G401.6 (cell line): ENCODE measurements at regions not wholly inside any gene's neighbourhood (a gene's known extent, or its start where the extent isn't known, plus 50 kb on each side); places are given as distances from the start of the nearest gene placed in this dataset.

Experiments
- FAIRE-seq: peaks from 2 replicates; lab custom pipeline; 2012; peaks lifted over from hg19 to GRCh38; lab: Jason Lieb, UNC

DNA sequence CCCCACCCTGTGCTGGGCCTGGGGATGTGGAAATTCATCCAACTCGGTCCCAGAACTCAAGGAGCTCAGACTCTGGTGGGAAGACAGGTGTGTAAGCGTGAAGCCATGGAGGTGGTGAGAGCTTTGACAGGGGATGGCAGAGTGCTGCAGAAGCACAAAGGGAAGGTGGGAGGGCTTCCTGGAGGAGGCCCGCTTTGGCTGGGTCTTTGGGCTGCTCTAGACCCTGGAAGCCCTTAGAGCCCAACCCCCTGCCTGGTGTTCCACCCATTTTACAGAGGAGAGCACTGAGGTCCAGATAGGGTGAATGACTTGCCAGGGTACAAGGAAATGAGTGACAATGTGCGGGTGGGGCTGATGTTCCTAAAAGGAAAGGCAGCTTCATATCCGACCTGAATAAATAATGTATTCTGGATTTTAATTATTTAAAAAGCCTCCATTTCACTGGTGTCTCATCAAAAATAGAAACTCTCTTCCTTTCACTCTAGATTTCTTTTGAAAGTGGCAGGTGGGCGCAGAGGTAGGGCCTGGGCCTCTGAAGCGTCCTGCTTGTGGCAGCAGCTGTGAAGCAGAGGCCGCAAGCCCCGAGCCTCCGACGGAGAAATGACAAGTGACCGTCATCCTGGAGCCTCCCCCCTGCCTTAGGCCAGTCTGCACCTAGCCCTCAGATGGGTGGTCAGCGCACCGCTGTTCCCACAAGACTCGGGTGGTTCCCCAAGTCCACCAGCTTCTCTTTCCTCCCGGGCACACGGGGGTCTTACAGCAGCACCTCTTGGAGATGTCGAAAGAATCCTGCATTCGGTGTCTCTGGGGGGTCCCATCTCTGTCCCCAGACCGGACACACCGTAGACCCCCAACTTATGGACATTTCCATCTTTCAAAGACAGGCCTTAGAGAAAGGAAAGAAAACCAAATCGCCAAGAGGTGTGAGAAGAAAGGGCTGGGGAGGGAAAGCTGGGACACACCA lies 71.0 kb upstream of the TAF1B start:
- no peak for FAIRE-seq

- FAIRE-seq = no peak
Observed at GRCh38 chr2:9772999-9773902, 70.0 kb upstream of the TAF1B start.

DNA sequence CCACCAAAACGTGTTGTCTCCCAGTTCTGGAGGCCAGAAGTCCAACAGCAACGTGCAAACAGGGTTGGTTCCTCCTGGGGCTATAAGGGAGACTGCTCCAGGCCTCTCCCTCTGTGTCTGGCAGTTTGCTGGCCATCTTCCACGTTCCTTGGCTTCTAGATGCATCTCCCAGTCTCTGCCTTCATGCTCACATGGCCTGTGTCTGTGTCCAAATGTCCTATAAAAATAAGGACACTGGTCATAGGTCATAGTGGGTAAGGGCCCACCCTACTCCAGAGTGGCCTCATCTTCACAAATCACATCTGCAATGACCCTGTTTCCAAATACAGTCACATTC lies 69.4 kb upstream of the TAF1B start:
- FAIRE-seq = no peak

GRCh38 chr2:9774266-9774665 lies 69.0 kb upstream of the TAF1B start:
- FAIRE-seq = no peak

DNA sequence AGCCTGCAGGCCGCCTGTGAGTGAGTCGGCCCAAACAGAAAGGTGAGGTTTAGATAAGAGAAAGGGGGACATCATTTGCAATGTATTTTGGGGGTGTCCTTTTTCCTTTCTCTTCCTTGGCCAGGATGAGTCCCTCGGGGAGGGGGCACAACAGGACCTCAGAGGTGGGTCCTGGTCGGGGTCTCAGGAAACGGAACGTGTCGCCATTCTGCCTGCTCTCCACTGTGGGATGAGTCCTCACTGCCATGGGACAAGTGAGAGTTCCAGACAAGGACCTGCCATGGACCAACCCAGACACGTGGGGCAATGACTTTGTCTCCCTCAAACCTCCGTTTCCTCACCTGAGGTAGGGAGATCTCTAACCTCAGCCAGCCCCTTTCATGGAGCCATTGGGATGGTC lies 67.9 kb upstream of the TAF1B start:
- FAIRE-seq = no peak

DNA sequence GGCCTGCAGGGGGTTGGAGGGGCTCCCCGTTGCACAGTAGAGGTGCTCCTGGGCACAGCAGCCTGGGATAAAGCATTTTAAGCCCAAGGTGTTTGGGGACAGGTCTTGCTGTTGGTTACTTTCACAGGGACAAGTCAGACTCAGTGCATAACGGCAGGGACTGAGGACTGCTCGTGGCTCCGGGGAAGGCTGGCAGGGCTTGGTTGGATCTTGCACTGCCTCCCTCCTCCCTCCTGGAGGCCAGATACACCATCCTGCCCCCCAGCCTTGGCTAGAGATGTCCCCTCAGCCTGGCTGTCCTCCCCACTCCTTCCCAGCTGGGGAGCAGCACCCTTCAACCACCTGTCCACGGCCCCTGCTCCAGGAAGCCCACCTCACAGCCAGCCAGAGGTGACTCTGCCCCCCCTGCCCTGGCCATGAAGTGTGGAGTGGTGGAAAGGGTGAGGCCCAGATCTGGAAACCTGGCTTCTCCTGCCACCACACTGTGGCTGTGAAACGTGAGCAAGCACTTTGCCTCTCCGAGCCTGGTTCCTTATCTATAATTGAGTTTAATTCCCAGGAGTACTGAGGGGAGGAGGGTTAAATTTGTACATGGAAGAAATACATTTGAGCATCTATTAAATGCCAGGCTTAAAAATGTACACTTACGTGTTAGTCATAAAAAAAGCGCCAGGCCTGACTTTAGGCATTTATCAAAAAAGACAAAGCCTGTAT lies 67.1 kb upstream of the TAF1B start:
- FAIRE-seq = no peak

- no peak for FAIRE-seq
Observed at GRCh38 chr2:9777081-9777480, 66.2 kb upstream of the TAF1B start.

DNA sequence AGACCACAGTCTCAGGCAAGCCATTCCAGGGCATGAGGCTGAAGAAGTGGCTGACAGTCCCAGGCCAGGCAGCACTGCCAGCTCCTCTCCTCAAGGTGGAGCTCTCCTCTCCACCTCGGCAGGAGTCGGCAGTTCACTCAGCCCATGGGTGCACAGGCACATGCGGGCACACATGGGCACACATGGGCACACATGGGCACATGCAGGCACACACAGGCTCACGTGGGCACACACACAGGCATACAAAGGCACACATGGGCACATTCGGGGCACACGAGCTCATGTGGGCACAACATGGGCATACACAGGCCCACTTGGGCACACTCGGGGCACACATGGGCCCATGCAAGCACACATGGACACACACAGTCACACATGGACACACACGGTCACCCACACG lies 65.3 kb upstream of the TAF1B start:
- no peak for FAIRE-seq

- FAIRE-seq = no peak
Observed at GRCh38 chr2:9778471-9779316, 64.6 kb upstream of the TAF1B start.

DNA sequence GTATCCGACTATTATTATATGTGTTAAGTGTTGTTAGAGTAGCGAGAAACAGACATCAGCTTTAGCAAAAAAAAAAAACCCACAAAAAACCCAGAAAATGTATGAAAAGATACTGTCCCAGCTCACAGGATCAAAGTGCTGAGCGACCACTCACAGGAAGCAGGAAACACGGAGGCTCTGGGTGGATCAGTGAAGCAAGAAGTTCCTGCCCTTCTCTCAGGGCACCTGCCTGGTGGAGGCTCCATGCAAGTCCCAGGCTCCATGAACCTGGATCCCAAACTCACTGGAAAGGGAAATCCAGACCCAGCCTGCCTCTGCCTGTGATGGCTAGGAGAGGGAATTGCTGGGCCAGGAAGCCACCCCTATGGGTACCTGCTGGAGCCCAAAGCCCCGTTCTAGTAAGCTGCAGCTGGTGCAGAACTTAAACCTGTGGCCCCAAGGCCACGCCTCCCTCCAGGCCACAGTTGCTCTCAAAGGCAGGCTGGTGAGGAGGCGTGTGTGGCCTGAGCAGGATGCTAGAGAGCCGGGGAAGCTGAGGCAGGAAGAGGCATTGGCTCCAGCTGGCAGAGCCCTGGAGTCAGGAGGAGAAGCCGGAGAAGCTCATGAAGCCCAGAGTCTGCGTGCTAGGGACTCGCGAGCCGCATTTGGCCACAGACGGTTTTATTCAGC lies 63.5 kb upstream of the TAF1B start:
- FAIRE-seq = no peak

- FAIRE-seq = no peak
Observed at GRCh38 chr2:9780368-9781130, 62.7 kb upstream of the TAF1B start.

GRCh38 chr2:9781252-9781651 lies 62.0 kb upstream of the TAF1B start:
- no peak for FAIRE-seq

DNA sequence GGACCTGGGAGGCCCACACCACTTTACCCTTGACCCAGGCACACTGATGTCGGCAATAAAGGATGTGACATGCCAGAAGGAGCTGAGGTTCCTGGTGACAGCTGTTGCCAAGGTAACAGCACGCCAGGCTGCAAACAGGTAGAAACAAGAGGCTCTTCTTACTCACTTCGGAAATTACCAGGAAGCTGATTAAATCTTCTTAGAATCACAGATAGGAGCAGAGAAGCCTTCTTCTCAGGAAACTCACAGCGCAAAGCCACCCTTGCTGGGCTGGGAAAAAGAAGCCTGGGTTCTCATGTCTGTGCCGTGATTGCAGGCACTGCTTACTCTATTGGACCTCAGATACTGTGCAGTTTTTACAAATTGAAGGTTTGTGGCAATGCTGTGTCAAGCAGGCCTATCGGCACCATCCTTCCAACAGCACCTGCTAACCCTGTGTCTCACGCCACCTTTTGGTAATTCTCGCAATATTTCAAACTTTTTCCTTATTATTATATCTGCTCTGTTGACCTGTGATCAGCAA lies 61.0 kb upstream of the TAF1B start:
- no peak for FAIRE-seq

GRCh38 chr2:9789371-9789770 lies 53.9 kb upstream of the TAF1B start:
- no peak for FAIRE-seq

- FAIRE-seq = no peak
Observed at GRCh38 chr2:9790702-9791225, 52.5 kb upstream of the TAF1B start.

- no peak for FAIRE-seq
Observed at GRCh38 chr2:9791711-9792110, 51.6 kb upstream of the TAF1B start.

DNA sequence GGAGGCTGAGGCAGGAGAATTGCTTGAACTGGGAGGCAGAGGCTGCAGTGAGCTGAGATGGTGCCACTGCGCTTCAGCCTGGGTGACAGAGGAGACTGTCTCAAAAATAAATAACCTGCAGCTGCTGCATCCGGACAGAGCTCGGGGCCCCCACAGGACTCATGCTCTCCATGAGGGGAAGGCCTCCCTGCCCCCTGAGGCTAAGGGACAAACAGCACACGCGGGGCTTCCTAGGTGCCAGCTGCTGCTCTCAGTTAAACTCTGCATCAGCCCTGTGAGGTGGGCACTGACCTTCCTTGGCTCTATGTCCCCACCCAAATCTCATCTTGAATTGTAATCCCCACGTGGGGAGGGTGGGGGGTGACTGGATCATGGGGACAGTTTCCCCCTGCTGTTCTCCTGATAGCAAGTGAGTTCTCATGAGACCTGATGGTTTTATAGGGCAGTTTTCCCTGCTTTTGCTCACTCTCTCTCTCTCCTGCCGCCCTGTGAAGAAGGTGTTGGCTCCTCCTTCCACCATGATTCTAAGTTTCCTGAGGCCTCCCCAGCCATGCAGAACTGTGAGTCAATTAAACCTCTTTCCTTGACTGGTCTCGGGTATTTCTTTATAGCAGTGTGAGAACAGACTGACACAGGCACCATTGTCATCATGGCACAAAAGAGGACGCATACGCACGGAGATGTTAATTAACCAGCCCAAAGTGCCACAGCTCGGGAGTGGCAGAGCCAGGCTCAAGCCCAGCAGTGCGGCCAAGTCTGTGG lies 49.9 kb upstream of the TAF1B start:
- FAIRE-seq = no peak
